ENCODE measurements at regions not wholly inside any gene's neighbourhood (a gene's known extent, or its start where the extent isn't known, plus 50 kb on each side); places are given as distances from the start of the nearest gene placed in this dataset.

DNA sequence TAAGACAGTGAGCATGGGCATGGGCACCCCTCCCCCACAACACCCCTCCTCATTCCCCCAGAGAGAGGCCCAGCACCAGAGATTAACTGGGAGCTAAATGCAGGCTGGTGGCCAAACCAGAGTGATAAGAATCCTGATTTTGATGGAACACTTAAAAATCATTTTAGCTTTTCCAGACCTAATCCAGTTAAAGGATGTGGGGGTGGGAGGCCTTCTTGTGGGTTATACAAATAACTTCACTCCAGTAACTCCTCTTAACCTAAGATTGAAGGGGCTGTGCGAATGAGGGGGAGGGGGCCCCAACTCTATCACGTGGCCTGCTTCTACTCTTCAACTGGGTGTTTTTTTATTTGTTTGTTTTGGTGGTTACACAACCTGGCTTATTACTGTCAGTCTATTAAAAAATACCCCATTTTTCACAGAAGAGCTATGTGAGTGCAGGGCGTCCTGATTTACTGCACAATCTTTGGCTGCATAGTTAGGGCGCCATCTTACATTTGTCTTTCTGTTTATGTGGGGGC is 398.1 kb upstream of the LYPLAL1 start:
- TF ChIP-seq, protein P1, sequence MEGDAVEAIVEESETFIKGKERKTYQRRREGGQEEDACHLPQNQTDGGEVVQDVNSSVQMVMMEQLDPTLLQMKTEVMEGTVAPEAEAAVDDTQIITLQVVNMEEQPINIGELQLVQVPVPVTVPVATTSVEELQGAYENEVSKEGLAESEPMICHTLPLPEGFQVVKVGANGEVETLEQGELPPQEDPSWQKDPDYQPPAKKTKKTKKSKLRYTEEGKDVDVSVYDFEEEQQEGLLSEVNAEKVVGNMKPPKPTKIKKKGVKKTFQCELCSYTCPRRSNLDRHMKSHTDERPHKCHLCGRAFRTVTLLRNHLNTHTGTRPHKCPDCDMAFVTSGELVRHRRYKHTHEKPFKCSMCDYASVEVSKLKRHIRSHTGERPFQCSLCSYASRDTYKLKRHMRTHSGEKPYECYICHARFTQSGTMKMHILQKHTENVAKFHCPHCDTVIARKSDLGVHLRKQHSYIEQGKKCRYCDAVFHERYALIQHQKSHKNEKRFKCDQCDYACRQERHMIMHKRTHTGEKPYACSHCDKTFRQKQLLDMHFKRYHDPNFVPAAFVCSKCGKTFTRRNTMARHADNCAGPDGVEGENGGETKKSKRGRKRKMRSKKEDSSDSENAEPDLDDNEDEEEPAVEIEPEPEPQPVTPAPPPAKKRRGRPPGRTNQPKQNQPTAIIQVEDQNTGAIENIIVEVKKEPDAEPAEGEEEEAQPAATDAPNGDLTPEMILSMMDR (conservative IDR thresholded peaks at IDR 0.05 in 1 of 2, IDR thresholded peaks at IDR 0.05 in 1 of 2; ENCODE audit: low read depth in 1 of 2, low read length in 2 of 2): no peak
- no peak for TF ChIP-seq EZH2 (IDR thresholded peaks at IDR 0.05; ENCODE audit: low read length, missing control alignments)
